Small intestine (tissue), 7 donors: ENCODE measurements at regions not wholly inside any gene's neighbourhood (a gene's known extent, or its start where the extent isn't known, plus 50 kb on each side); places are given as distances from the start of the nearest gene placed in this dataset.

Source experiments
- DNase-seq, 2 donors: peaks; one replicate each; pipeline versions ENCODE4 v3.0.0 to v3.0.0-alpha.2; 2013
- FAIRE-seq: peaks from 2 replicates; lab custom pipeline; 2012; peaks lifted over from hg19 to GRCh38; lab: Jason Lieb, UNC
- H3K27ac ChIP-seq, 3 donors: one replicate each; pipeline ENCODE4 v1.5.1; 2013; ENCODE audit warnings: low read length in 2 of 3, mild to moderate bottlenecking in 2 of 3, control low read depth in 1 of 3, inconsistent platforms in 1 of 3, low read depth in 1 of 3, moderate library complexity in 1 of 3
- H3K27me3 ChIP-seq, 3 donors: one replicate each; pipeline ENCODE4 v1.6.1; 2013; ENCODE audit warnings: low read length in 3 of 3, inconsistent platforms in 1 of 3; ENCODE audit not compliant: control insufficient read depth in 3 of 3, insufficient read depth in 3 of 3
- H3K36me3 ChIP-seq, 3 donors: one replicate each; pipeline ENCODE4 v1.6.1; 2013; ENCODE audit warnings: low read length in 3 of 3, inconsistent platforms in 1 of 3, low read depth in 1 of 3, mild to moderate bottlenecking in 1 of 3, moderate library complexity in 1 of 3; ENCODE audit not compliant: control insufficient read depth in 3 of 3, insufficient read depth in 2 of 3
- H3K4me1 ChIP-seq, 3 donors: one replicate each; pipeline ENCODE4 v1.6.1; 2013; ENCODE audit warnings: low read length in 2 of 3, inconsistent platforms in 1 of 3, low read depth in 1 of 3, mild to moderate bottlenecking in 1 of 3, moderate library complexity in 1 of 3; ENCODE audit not compliant: control insufficient read depth in 3 of 3, insufficient read depth in 2 of 3
- H3K4me3 ChIP-seq, 3 donors: one replicate each; pipeline ENCODE4 v1.5.1; 2013; ENCODE audit warnings: low read length in 3 of 3, control low read depth in 1 of 3, inconsistent platforms in 1 of 3, low read depth in 1 of 3, mild to moderate bottlenecking in 1 of 3, moderate library complexity in 1 of 3
- H3K9me3 ChIP-seq, 2 donors: one replicate each; pipeline ENCODE4 v1.6.1; 2013; ENCODE audit warnings: low read depth in 1 of 2, low read length in 1 of 2; ENCODE audit not compliant: control insufficient read depth in 2 of 2, insufficient read depth in 1 of 2
- WGBS, 3 donors: extraction: QIAGEN DNeasy Blood & Tissue Kit; methylation state at CpG; one replicate each; pipeline ENCODE4 v1.1.7; 2013; 5-methylcytosine and 5-hydroxymethylcytosine counted together
- donor health status: healthy with polysubstance abuse.
- donor health status: control.
- donor health status: control.
- donor health status: Bipolar disorder and iron deficiency.
- donor health status: healthy.

DNA sequence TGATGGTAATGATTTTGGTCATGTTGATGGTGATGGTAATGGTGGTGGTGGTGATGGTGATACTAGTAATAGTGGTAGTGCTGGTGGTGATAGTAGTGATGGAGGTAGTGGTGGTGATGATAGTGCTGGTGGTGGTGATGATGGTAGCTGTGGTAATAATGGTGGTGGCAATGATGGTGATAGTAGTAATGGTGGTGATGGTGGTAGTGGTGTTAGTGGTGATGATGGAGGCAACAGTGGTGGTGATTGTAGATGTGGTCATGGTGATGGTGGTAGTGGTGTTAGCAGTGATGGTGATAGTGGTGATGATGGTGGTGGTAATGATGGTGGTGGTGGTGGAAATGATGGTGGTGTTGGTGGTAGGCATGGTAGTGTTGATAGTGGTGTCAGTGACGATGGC is 127.0 kb upstream of the RPL38 start:
- DNase-seq (no peak), FAIRE-seq (no peak)
- no peak overlapping the region for H3K27ac ChIP-seq
- no peaks in the 10 kb centered on the region for H3K4me1 ChIP-seq
- 79 to 100% (median 92%) methylated on average over 1 of the region's 1 CpG for WGBS, 3 donors
- H3K4me3 ChIP-seq = no peak overlapping the region
- peaks cover 0 to 9% of the 10 kb centered on the region in 2 donors for H3K9me3 ChIP-seq
- H3K36me3 ChIP-seq = no peaks in the 10 kb centered on the region
- H3K27me3 ChIP-seq = peaks cover 0 to 2% (median 0%) of the 10 kb centered on the region in 3 donors

GRCh38 chr17:74077231-74077630 is 126.2 kb upstream of the RPL38 start:
- no peak for DNase-seq
- no peaks in the 10 kb centered on the region for H3K36me3 ChIP-seq
- FAIRE-seq = no peak
- peaks cover 0 to 7% of the 10 kb centered on the region in 2 donors for H3K9me3 ChIP-seq
- H3K27me3 ChIP-seq = peaks cover 0 to 7% (median 0%) of the 10 kb centered on the region in 3 donors
- no peaks in the 10 kb centered on the region for H3K4me1 ChIP-seq
- H3K4me3 ChIP-seq = no peak overlapping the region
- no peak overlapping the region for H3K27ac ChIP-seq

- Histone ChIP-seq H3K4me3 (no peak overlapping the region), H3K9me3 (peaks cover 0 to 2% of the 10 kb centered on the region in 2 donors), H3K4me1 (no peaks in the 10 kb centered on the region), H3K27me3 (peaks cover 0 to 10% (median 0%) of the 10 kb centered on the region in 3 donors), H3K27ac (no peak overlapping the region), H3K36me3 (no peaks in the 10 kb centered on the region)
- no peak for DNase-seq
- FAIRE-seq = no peak
- WGBS, 3 donors = 56 to 59% (median 58%) methylated on average over 12 of the region's 12 CpGs
These were observed 125.0 kb upstream of the RPL38 start for GRCh38 chr17:74078363-74078941.

DNA sequence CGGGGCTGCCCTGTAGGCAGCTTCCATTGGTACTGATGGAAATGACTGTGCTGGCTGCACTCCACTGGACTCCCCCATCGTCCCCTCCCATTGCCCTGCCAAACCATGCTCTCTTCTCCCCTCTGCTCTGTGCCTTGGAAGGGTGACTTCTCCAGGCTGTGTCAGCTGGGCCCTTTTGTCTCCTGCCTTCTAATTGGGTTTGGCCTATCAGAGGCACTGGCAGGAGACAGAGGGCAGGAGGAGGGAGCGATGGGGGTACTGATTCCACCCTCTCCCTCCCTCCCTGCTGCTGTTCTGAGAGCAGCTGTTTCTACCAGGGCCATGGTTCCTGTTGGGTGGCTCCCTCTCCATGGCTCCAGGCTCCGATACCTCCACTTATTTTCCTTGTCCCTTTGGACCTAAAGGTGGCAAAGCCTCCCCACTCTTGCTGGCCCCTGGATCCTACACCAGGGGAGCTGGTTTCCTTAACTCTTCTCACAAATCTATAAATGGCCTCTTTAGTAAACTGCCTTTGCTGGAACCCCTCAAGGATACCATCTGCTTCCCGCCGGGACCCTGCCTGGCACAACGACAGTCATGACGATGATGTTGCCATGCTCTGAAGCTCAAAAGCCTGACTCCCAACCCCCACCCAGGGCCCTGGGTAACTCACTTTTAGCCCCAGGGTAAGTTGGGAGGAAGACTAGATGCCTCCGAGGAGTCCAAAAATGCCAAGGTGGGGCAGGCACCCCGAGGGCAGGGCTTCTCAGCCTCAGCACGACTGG is 123.8 kb upstream of the RPL38 start:
- Histone ChIP-seq H3K4me3 (no peak overlapping the region), H3K36me3 (no peaks in the 10 kb centered on the region), H3K4me1 (no peaks in the 10 kb centered on the region), H3K27me3 (peaks cover 0 to 10% (median 0%) of the 10 kb centered on the region in 3 donors), H3K27ac (no peak overlapping the region), H3K9me3 (no peaks in the 10 kb centered on the region)
- DNase-seq (no peak), FAIRE-seq (no peak)
- 82 to 88% (median 87%) methylated on average over 11 of the region's 11 CpGs for WGBS, 3 donors

DNA sequence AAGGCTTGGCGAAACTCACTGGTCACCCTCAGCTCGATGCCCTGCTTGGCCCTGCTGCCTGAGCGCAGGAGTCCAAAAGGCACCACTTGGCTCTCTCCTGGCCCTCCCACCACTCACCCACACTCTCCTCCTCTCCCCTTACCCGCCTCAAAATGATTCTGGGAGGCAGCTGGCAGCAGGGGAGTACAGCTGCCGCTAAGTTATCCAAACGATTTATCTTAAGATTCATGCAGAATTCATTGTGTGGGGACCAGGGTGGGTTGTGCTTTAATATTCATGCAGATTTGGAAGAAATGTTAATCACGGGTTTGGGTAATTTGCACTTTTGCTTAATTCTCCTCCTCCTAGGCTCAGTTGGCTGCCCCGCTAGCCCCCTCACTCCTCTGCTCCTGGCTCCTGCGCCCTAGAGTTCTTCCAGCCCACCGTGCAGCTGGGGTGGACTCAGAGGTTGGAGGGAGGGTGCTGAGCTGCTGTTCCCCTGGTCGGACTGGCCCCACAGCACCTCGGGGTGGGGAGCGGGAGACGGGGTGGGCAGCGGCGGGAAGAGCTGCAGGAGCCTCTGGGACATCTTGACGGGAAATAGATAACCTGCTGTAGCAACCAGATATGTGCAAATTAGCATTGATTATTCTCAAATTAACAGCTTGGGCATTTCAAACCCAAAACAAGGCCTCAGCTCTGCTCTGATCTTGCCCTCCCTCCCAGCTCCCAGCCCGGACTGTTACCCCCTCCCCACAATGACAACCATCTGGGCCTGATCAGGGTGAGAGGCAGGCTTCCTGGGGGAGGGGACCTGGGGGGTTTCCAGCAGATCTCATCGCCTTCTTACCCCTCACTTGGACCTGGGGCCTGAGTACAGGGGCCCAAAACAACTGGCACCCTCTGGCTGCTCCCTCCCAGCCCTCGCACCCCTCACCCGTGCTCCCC is 122.6 kb upstream of the RPL38 start:
- H3K27me3 ChIP-seq = peaks cover 0 to 10% (median 0%) of the 10 kb centered on the region in 3 donors
- peaks cover 0 to 4% of the 10 kb centered on the region in 2 donors for H3K9me3 ChIP-seq
- 44 to 51% (median 47%) methylated on average over 21 of the region's 21 CpGs for WGBS, 3 donors
- DNase-seq (no peak), FAIRE-seq (no peak)
- no peaks in the 10 kb centered on the region for H3K36me3 ChIP-seq
- no peak overlapping the region for H3K4me3 ChIP-seq
- no peaks in the 10 kb centered on the region for H3K4me1 ChIP-seq
- H3K27ac ChIP-seq = no peak overlapping the region

DNA sequence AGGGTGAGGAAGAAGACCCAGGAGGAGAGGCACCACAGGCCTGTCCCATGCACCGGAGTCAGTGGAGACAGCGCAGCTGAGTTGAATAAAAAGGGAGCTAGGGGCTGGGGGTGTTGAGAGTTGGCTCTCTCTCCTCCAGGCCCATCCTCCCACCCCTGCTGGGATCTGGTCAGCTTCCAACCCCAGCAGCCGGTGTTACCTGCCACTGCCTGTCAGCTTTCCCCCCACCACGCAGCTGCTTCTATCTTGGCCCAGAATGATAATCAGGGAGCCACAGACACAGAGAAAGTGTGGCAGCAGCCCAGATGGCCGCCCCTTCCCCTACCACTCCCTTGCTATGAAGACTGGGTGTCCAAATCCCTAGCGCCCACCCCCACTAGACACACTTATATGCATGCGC is 120.6 kb upstream of the RPL38 start:
- Histone ChIP-seq H3K36me3 (no peaks in the 10 kb centered on the region), H3K4me3 (no peak overlapping the region), H3K27ac (no peak overlapping the region), H3K9me3 (peaks cover 0 to 4% of the 10 kb centered on the region in 2 donors), H3K27me3 (peaks cover 0 to 10% (median 0%) of the 10 kb centered on the region in 3 donors), H3K4me1 (no peaks in the 10 kb centered on the region)
- FAIRE-seq (no peak), DNase-seq (no peak)
- WGBS, 3 donors = 68 to 80% (median 72%) methylated on average over 7 of the region's 7 CpGs

DNA sequence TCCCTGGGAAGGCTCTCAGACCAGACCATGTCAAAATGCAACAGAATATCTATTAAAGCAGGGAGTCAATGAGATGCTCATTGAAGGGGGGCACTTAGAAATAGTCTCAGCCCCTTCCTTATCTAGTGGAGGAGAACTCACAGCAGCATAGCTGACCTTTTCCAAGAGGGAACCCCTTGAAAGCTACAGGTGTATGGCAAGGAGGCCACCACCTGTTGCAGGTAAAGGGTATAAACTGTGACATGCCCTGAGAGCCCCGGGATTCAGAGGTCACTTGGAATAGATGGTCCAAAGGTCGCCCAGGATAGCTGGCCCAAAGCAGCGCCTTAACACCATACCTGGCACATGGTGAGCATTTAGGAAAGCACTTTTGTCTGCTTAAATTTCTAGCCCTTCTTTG is 120.2 kb upstream of the RPL38 start:
- Histone ChIP-seq H3K27me3 (peaks cover 0 to 10% (median 0%) of the 10 kb centered on the region in 3 donors), H3K4me1 (no peaks in the 10 kb centered on the region), H3K27ac (no peak overlapping the region), H3K4me3 (no peak overlapping the region), H3K36me3 (no peaks in the 10 kb centered on the region), H3K9me3 (peaks cover 0 to 4% of the 10 kb centered on the region in 2 donors)
- DNase-seq = peak; percentile 8
- FAIRE-seq = no peak
- 20 to 53% (median 24%) methylated on average over 3 of the region's 3 CpGs for WGBS, 3 donors

DNA sequence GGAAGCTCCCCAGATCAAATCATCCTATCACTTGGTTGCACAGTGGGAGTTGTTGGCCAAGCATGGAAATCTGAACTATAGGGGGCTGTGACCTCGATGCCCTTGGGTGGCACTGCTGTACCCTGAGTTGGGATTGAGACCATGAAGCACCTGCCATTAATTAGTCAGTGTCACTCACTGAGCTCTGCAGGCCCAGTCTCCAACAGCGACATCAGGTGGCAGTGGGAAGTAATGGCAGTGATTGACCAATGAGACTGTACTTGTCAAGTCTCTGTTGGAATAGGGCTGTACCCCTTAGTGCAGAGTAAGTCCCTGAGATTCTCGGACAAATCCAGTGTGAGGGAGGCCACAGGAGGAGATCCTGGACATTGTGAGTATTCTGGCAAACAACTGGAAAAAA is 118.0 kb upstream of the RPL38 start:
- no peak overlapping the region for H3K27ac ChIP-seq
- FAIRE-seq = no peak
- DNase-seq = no peak
- no peaks in the 10 kb centered on the region for H3K4me1 ChIP-seq
- peaks cover 0 to 5% of the 10 kb centered on the region in 2 donors for H3K9me3 ChIP-seq
- peaks cover 0 to 10% (median 1%) of the 10 kb centered on the region in 3 donors for H3K27me3 ChIP-seq
- WGBS, 3 donors = 45 to 62% (median 48%) methylated on average over 3 of the region's 3 CpGs
- no peaks in the 10 kb centered on the region for H3K36me3 ChIP-seq
- no peak overlapping the region for H3K4me3 ChIP-seq
